GM12878 (cell line): ENCODE measurements at regions not wholly inside any gene's neighbourhood (a gene's known extent, or its start where the extent isn't known, plus 50 kb on each side); places are given as distances from the start of the nearest gene placed in this dataset.

Source experiments
- ATAC-seq: fragments of 200-7000 bp; cut with Tn5 transposase; 3 replicates; pipeline ENCODE4 v1.9.1; 2020; ENCODE audit warnings: mild to moderate bottlenecking, moderate library complexity
- BruUV-seq: library from RNA; stranded (reverse); fragments of 400-500 nt; replicated peaks from 2 replicates; lab custom pipeline; 2021; lab: Mats Ljungman, UMichigan
- CTCF ChIA-PET: fragments of 300-600 bp; sonication (Branson Sonifier 250); formaldehyde crosslinking; extraction: SDS; loops from one replicate; lab custom pipeline; 2021; ENCODE audit warnings: inconsistent platforms; lab: Yijun Ruan, JAX
- POLR2A ChIA-PET: fragments of 350-600 bp; formaldehyde crosslinking; extraction: SDS; loops from one replicate; lab custom pipeline; 2021; ENCODE audit warnings: inconsistent platforms; lab: Charles Lee
- RAD21 ChIA-PET: fragments of 300-600 bp; sonication (Branson Sonifier 250); formaldehyde crosslinking; loops from one replicate; lab custom pipeline; 2023; ENCODE audit warnings: antibody characterized with exemption; ENCODE audit not compliant: unreplicated experiment; lab: Charles Lee
- SMC1A ChIA-PET: fragments of 300-600 bp; sonication (Branson Sonifier 250); formaldehyde crosslinking; loops from one replicate; lab custom pipeline; 2023; ENCODE audit not compliant: unreplicated experiment, uncharacterized antibody; lab: Charles Lee
- DNase-seq: peaks from one replicate; pipeline ENCODE4 v3.0.0-alpha.2; 2011; ENCODE audit warnings: low read depth, low spot score
- FAIRE-seq: peaks from 3 replicates; lab custom pipeline; 2011; peaks lifted over from hg19 to GRCh38; lab: Jason Lieb, UNC
- H2AFZ ChIP-seq: 2 replicates; pipeline ENCODE4 v1.6.0; 2011; ENCODE audit warnings: low read depth, low read length, control low read depth; ENCODE audit not compliant: control insufficient read depth
- H3K27ac ChIP-seq: 2 replicates; pipeline ENCODE4 v1.5.1; 2011; ENCODE audit warnings: control low read depth; ENCODE audit not compliant: control insufficient read depth, insufficient read depth
- H3K27me3 ChIP-seq, 2 experiments: replicated peaks in 1 of 2; 2 replicates each; pipeline versions ENCODE4 v1.6.0 to v1.6.1; 2011; ENCODE audit warnings: low read length in 1 of 2; ENCODE audit not compliant: control insufficient read depth in 2 of 2, insufficient read depth in 2 of 2
- H3K36me3 ChIP-seq, 2 experiments: 2 replicates each; pipeline ENCODE4 v1.5.1; 2011; ENCODE audit warnings: low read length in 1 of 2; ENCODE audit not compliant: control insufficient read depth in 2 of 2, insufficient read depth in 2 of 2
- H3K4me1 ChIP-seq: 2 replicates; pipeline ENCODE4 v1.6.1; 2011; ENCODE audit warnings: mild to moderate bottlenecking, low read length, moderate library complexity, mixed read lengths; ENCODE audit not compliant: control insufficient read depth, insufficient read depth
- H3K4me2 ChIP-seq: 2 replicates; pipeline ENCODE4 v1.6.0; 2011; ENCODE audit warnings: control low read depth; ENCODE audit not compliant: control insufficient read depth, insufficient read depth
- H3K4me3 ChIP-seq: fragments of 200-600 bp; sonication (generic); 2 replicates; pipeline ENCODE4 v1.5.1; 2016
- H3K79me2 ChIP-seq: 2 replicates; pipeline ENCODE4 v1.6.0; 2011; ENCODE audit warnings: low read length; ENCODE audit not compliant: control insufficient read depth, insufficient read depth
- H3K9ac ChIP-seq: 2 replicates; pipeline ENCODE4 v1.8.0; 2011; ENCODE audit warnings: low read length, control low read depth, mixed read lengths; ENCODE audit not compliant: control insufficient read depth, insufficient read depth
- H3K9me3 ChIP-seq: replicated peaks from 3 replicates; pipeline ENCODE4 v1.5.1; 2011; ENCODE audit warnings: mild to moderate bottlenecking, low read length; ENCODE audit not compliant: control insufficient read depth, insufficient read depth
- H4K20me1 ChIP-seq: 2 replicates; pipeline ENCODE4 v1.6.0; 2011; ENCODE audit not compliant: control insufficient read depth, insufficient read depth
- BCL11A ChIP-seq: IDR thresholded peaks from 2 replicates; pipeline ENCODE4 v1.6.1; 2011; ENCODE audit warnings: low read depth, low read length
- BHLHE40 ChIP-seq, 2 experiments: fragments of 450-650 bp in 1 of 2; IDR thresholded peaks; 2 replicates each; pipeline ENCODE4 v1.6.1; 2011 to 2017; ENCODE audit warnings: low read depth in 2 of 2, borderline replicate concordance in 1 of 2, improper control_type of control experiment in 1 of 2, low read length in 1 of 2, mild to moderate bottlenecking in 1 of 2
- DPF2 ChIP-seq: fragments of 450-650 bp; IDR thresholded peaks from 2 replicates; pipeline ENCODE4 v1.6.1; 2017; ENCODE audit warnings: mild to moderate bottlenecking
- MEF2A ChIP-seq: IDR thresholded peaks from 2 replicates; pipeline ENCODE4 v1.6.1; 2011; ENCODE audit warnings: low read depth, mild to moderate bottlenecking, low read length, moderate library complexity; ENCODE audit not compliant: insufficient read depth
- MTA2 ChIP-seq: fragments of 450-650 bp; IDR thresholded peaks from 2 replicates; pipeline ENCODE4 v1.6.1; 2016; ENCODE audit warnings: low read depth, mild to moderate bottlenecking, moderate library complexity
- NFIC ChIP-seq: IDR thresholded peaks from 2 replicates; pipeline ENCODE4 v1.6.1; 2012; ENCODE audit warnings: low read depth, mild to moderate bottlenecking, inconsistent platforms, low read length, moderate library complexity
- SP1 ChIP-seq: IDR thresholded peaks from one replicate; pipeline ENCODE4 v1.6.1; 2011; ENCODE audit warnings: low read depth, low read length
- SREBF1 ChIP-seq: IDR thresholded peaks from 2 replicates; pipeline ENCODE4 v1.6.1; 2012; ENCODE audit warnings: mild to moderate bottlenecking, low read length
- TAF1 ChIP-seq: IDR thresholded peaks from 2 replicates; pipeline ENCODE4 v1.6.1; 2011; ENCODE audit warnings: mild to moderate bottlenecking, low read depth, low read length, borderline replicate concordance
- TARDBP ChIP-seq: IDR thresholded peaks from 2 replicates; pipeline ENCODE4 v1.6.1; 2016; ENCODE audit warnings: borderline replicate concordance
- USF2 ChIP-seq: IDR thresholded peaks from 2 replicates; pipeline ENCODE4 v1.6.1; 2011; ENCODE audit warnings: low read depth, low read length, improper control_type of control experiment, borderline replicate concordance
- YBX1 ChIP-seq: fragments of 450-650 bp; IDR thresholded peaks from 2 replicates; pipeline ENCODE4 v1.6.1; 2016; ENCODE audit warnings: antibody characterized with exemption
- ZNF274 ChIP-seq: IDR thresholded peaks from one replicate; pipeline ENCODE4 v1.8.0; 2011; ENCODE audit not compliant: insufficient read length, insufficient read depth
- WGBS: methylation state at CpG from one replicate; pipeline ENCODE4 v1.1.6; 2016; ENCODE audit warnings: low lambda C conversion rate; ENCODE audit not compliant: insufficient replicate concordance, insufficient coverage; ENCODE audit errors: missing lambda C conversion rate; 5-methylcytosine and 5-hydroxymethylcytosine counted together
- in situ Hi-C: fragments of 300-500 bp; cut with MboI; formaldehyde crosslinking; loops from 9 replicates; pipeline ENCODE4 v1.14.3; 2018; ENCODE audit warnings: mixed read lengths
- intact Hi-C: fragments of 100-400 bp; cut with micrococcal nuclease; formaldehyde crosslinking; loops from one replicate; pipeline ENCODE4 v1.14.2; 2022; ENCODE audit not compliant: unreplicated experiment

- no peak for DNase-seq
- WGBS, result 52% methylated on average over 6 of the region's 6 CpGs
- H3K79me2 ChIP-seq, result no peaks in the 10 kb centered on the region
- no TSS peak for BruUV-seq
- no peak overlapping the region for H3K27ac ChIP-seq
- no peaks in the 10 kb centered on the region for H4K20me1 ChIP-seq
- peaks cover 4% of the 10 kb centered on the region; the same call in 1 of the 2 replicates for H3K4me1 ChIP-seq
- no peak for ATAC-seq
- H3K27me3 ChIP-seq, result peaks cover 0 to 1% of the 10 kb centered on the region in 2 experiments; a peak in 1 of 4 replicates
- H3K4me2 ChIP-seq, result no peak overlapping the region
- RAD21 ChIA-PET, result no interaction called here
- H2AFZ ChIP-seq, result no peak overlapping the region
- POLR2A ChIA-PET, result no interaction called here
- in situ Hi-C loops, result no loop called here
- SMC1A ChIA-PET, result no interaction called here
- H3K36me3 ChIP-seq, result no peaks in the 10 kb centered on the region
- no peaks in the 10 kb centered on the region for H3K9me3 ChIP-seq
- no peak for FAIRE-seq
- no peak overlapping the region for H3K4me3 ChIP-seq
- intact Hi-C loops, result no loop called here
- no peak overlapping the region for H3K9ac ChIP-seq
- CTCF ChIA-PET, result no interaction called here
- TF ChIP-seq TAF1 (no peak), DPF2 (no peak), USF2 (no peak), TARDBP (no peak), SREBF1 (no peak)
Observed at GRCh38 chrX:20325786-20326388, 59.2 kb upstream of the RPS6KA3 start.

- no peak for DNase-seq
- no peak overlapping the region for H3K4me2 ChIP-seq
- in situ Hi-C loops, result no loop called here
- TF ChIP-seq MTA2, result no peak
- no peak for TF ChIP-seq ZNF274
- no peak for TF ChIP-seq BHLHE40 (IDR thresholded peaks at IDR 0.05; ENCODE audit: borderline replicate concordance in 1 of 2, low read depth in 2 of 2, low read length in 1 of 2)
- TF ChIP-seq YBX1, result no peak
- no peak for TF ChIP-seq NFIC
- no peak for TF ChIP-seq SP1
- no peak for TF ChIP-seq BCL11A
- no peak for TF ChIP-seq MEF2A
- POLR2A ChIA-PET, result no interaction called here
- no peaks in the 10 kb centered on the region for H4K20me1 ChIP-seq
- H3K27ac ChIP-seq, result no peak overlapping the region
- H3K36me3 ChIP-seq, result no peaks in the 10 kb centered on the region
- no peak overlapping the region for H2AFZ ChIP-seq
- CTCF ChIA-PET, result interaction anchor here (1.9 kb wide), 1 partner anchor 11 kb away, joined by 5 read pairs; no protein-coding TSS in a partner anchor
- no peak overlapping the region for H3K4me3 ChIP-seq
- WGBS, result 70% methylated on average over 5 of the region's 5 CpGs
- SMC1A ChIA-PET, result no interaction called here
- no peak overlapping the region for H3K9ac ChIP-seq
- intact Hi-C loops, result loop anchor here (5.0 kb wide), 2 partner anchors 56 to 119 kb away; partner anchors contain the start of gene RPS6KA3
- RAD21 ChIA-PET, result no interaction called here
- peaks cover 0 to 1% of the 10 kb centered on the region in 2 experiments; a peak in 1 of 4 replicates for H3K27me3 ChIP-seq
- BruUV-seq, result no TSS peak
- ATAC-seq, result no peak
- no peak for FAIRE-seq
- no peaks in the 10 kb centered on the region for H3K9me3 ChIP-seq
- no peaks in the 10 kb centered on the region for H3K79me2 ChIP-seq
- H3K4me1 ChIP-seq, result peaks cover 4% of the 10 kb centered on the region; the same call in 1 of the 2 replicates
Observed at GRCh38 chrX:20322887-20323286, 56.2 kb upstream of the RPS6KA3 start.
